NOMO-1 (cell line): ENCODE measurements at regions not wholly inside any gene's neighbourhood (a gene's known extent, or its start where the extent isn't known, plus 50 kb on each side); places are given as distances from the start of the nearest gene placed in this dataset.
"Not testable (repeated sequence)": the region's sequence is repeated elsewhere in the genome, so short reads cannot be mapped to it uniquely, and the experiment has no call there.

ENCODE experiments used
- DNase-seq, 2 experiments: peaks; one replicate each; lab custom pipeline; 2025; ENCODE audit not compliant: unreplicated experiment in 2 of 2; lab: John Stamatoyannopoulos, UW

GRCh38 chr6:154920495-154921200 is 74.5 kb upstream of the TIAM2 start:
- DNase-seq, result no peak

- DNase-seq, result peak; percentile 51 to 57
These were observed 73.6 kb upstream of the TIAM2 start for GRCh38 chr6:154921482-154921881.

- no peak for DNase-seq
These were observed 71.8 kb upstream of the TIAM2 start for GRCh38 chr6:154923199-154923869.

- no peak for DNase-seq
These were observed 70.0 kb upstream of the TIAM2 start for GRCh38 chr6:154925130-154925529.

- DNase-seq, result no peak
These were observed 68.7 kb upstream of the TIAM2 start for GRCh38 chr6:154926366-154926765.

GRCh38 chr6:154928325-154928922 is 66.7 kb upstream of the TIAM2 start:
- DNase-seq, result peak; percentile 59 to 71

- no peak for DNase-seq
These were observed 64.7 kb upstream of the TIAM2 start for GRCh38 chr6:154930451-154930851.

- DNase-seq, result peak in 1 of 2 experiments; percentile 65
These were observed 63.2 kb upstream of the TIAM2 start for GRCh38 chr6:154931711-154932424.

- DNase-seq, result no peak
These were observed 62.5 kb upstream of the TIAM2 start for GRCh38 chr6:154932515-154933027.

- DNase-seq, result no peak
These were observed 61.8 kb upstream of the TIAM2 start for GRCh38 chr6:154933181-154933827.

- no peak for DNase-seq
These were observed 57.6 kb upstream of the TIAM2 start for GRCh38 chr6:154937306-154938220.

GRCh38 chr6:154938221-154938580 is 56.9 kb upstream of the TIAM2 start:
- no peak for DNase-seq

GRCh38 chr6:154938727-154939285 is 56.3 kb upstream of the TIAM2 start:
- DNase-seq, result not testable (repeated sequence)

- no peak for DNase-seq
These were observed 52.3 kb upstream of the TIAM2 start for GRCh38 chr6:154942770-154943169.

- no peak for DNase-seq
These were observed 49.7 kb upstream of the TIAM2 start for GRCh38 chr6:154945271-154945890.
